CD4-positive, alpha-beta T cell (primary cell): ENCODE measurements at regions not wholly inside any gene's neighbourhood (a gene's known extent, or its start where the extent isn't known, plus 50 kb on each side); places are given as distances from the start of the nearest gene placed in this dataset.

ENCODE experiments used
- ATAC-seq: fragments of 200-7000 bp; cut with Tn5 transposase; one replicate; pipeline ENCODE4 v1.10.0; 2022; ENCODE audit warnings: mild to moderate bottlenecking; ENCODE audit not compliant: poor library complexity
- CTCF ChIA-PET: fragments of 350-600 bp; sonication (Branson Sonifier 250); formaldehyde crosslinking; loops from one replicate; lab custom pipeline; 2021; ENCODE audit warnings: antibody characterized with exemption, inconsistent platforms; lab: Charles Lee
- POLR2A ChIA-PET: fragments of 350-600 bp; sonication (Branson Sonifier 250); formaldehyde crosslinking; loops from one replicate; lab custom pipeline; 2021; ENCODE audit warnings: antibody characterized with exemption, inconsistent platforms; lab: Charles Lee
- DNase-seq, 14 experiments: peaks; one replicate each; pipeline ENCODE4 v3.0.0-alpha.2; 2013 to 2020; ENCODE audit warnings: mixed read lengths in 2 of 14
- H3K27ac ChIP-seq, 2 donors: one replicate each; pipeline versions ENCODE4 v1.5.1 to v1.7.0; 2013; ENCODE audit warnings: low read length in 2 of 2, low read depth in 1 of 2, mild to moderate bottlenecking in 1 of 2
- H3K27me3 ChIP-seq, 2 experiments: 1 replicate in 1 of 2; 2 replicates in 1 of 2; pipeline versions ENCODE4 v1.6.1 to v1.7.0; 2013; ENCODE audit warnings: low read length in 2 of 2, control low read depth in 1 of 2, mild to moderate bottlenecking in 1 of 2, moderate library complexity in 1 of 2; ENCODE audit not compliant: insufficient read depth in 2 of 2, control insufficient read depth in 1 of 2
- H3K36me3 ChIP-seq: one replicate; pipeline ENCODE4 v1.6.1; 2013; ENCODE audit warnings: low read length, control low read depth; ENCODE audit not compliant: insufficient read depth
- H3K4me1 ChIP-seq: one replicate; pipeline ENCODE4 v1.6.1; 2013; ENCODE audit warnings: low read length, control low read depth; ENCODE audit not compliant: insufficient read depth
- H3K4me3 ChIP-seq: one replicate; pipeline ENCODE4 v1.5.1; 2013; ENCODE audit warnings: mild to moderate bottlenecking, low read length, moderate library complexity
- H3K9me3 ChIP-seq, 2 experiments: 1 replicate in 1 of 2; 2 replicates in 1 of 2; pipeline versions ENCODE4 v1.6.1 to v1.7.0; 2013; ENCODE audit warnings: low read length in 2 of 2, mild to moderate bottlenecking in 2 of 2, control low read depth in 1 of 2, moderate library complexity in 1 of 2; ENCODE audit not compliant: control insufficient read depth in 1 of 2, insufficient read depth in 1 of 2
- H3K27ac Mint-ChIP-seq: one replicate; pipeline ENCODE4 v1.8.0; 2020; ENCODE audit warnings: mixed read lengths
- H3K27me3 Mint-ChIP-seq: one replicate; pipeline ENCODE4 v1.8.0; 2021; ENCODE audit warnings: mixed read lengths
- H3K36me3 Mint-ChIP-seq: one replicate; pipeline ENCODE4 v1.8.0; 2021; ENCODE audit warnings: low read depth, mixed read lengths
- H3K4me1 Mint-ChIP-seq: one replicate; pipeline ENCODE4 v1.8.0; 2021; ENCODE audit warnings: low read depth, mixed read lengths
- H3K4me3 Mint-ChIP-seq: one replicate; pipeline ENCODE4 v1.8.0; 2020; ENCODE audit warnings: mild to moderate bottlenecking, mixed read lengths
- H3K9me3 Mint-ChIP-seq: one replicate; pipeline ENCODE4 v1.8.0; 2020; ENCODE audit warnings: mixed read lengths
- intact Hi-C, 2 experiments: fragments of 100-400 bp; cut with DNase I in 1 of 2; cut with micrococcal nuclease in 1 of 2; formaldehyde crosslinking; loops; one replicate each; pipeline versions ENCODE4 v1.15.1 to v1.9.0; 2023 to 2025; cut with DNase I, micrococcal nuclease
- TF ChIP-seq, protein P1 (sequence below): fragments of 200-600 bp; IDR thresholded peaks from one replicate; pipeline ENCODE4 v1.8.0; 2022; ENCODE audit warnings: antibody characterized with exemption, mild to moderate bottlenecking

DNA sequence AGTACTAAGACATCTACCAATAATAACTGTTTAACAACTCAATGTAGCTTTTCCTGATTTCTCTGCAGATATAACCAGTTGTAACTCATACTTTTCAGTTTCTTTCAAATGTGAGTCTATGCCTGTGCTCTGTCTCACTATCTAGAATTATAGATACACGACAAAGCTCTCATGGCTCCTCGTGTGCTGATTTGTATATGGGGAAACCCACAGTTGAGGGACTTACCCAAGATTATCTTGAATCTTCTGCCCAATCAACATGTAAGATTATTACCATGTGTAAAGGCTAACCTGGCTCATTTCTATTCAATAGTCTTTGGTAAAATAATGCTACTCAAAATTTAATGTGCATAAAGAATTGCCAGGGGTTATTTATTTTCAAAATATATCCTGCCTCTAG, 554.4 kb downstream of the FBXO15 start:
- Histone ChIP-seq H3K4me1 (no peaks in the 10 kb centered on the region), H3K36me3 (no peaks in the 10 kb centered on the region), H3K9me3 (no peaks in the 10 kb centered on the region), H3K27ac (no peak overlapping the region), H3K27me3 (no peaks in the 10 kb centered on the region), H3K4me3 (no peak overlapping the region)
- ATAC-seq (no peak), DNase-seq (no peak)
- TF ChIP-seq, protein P1, sequence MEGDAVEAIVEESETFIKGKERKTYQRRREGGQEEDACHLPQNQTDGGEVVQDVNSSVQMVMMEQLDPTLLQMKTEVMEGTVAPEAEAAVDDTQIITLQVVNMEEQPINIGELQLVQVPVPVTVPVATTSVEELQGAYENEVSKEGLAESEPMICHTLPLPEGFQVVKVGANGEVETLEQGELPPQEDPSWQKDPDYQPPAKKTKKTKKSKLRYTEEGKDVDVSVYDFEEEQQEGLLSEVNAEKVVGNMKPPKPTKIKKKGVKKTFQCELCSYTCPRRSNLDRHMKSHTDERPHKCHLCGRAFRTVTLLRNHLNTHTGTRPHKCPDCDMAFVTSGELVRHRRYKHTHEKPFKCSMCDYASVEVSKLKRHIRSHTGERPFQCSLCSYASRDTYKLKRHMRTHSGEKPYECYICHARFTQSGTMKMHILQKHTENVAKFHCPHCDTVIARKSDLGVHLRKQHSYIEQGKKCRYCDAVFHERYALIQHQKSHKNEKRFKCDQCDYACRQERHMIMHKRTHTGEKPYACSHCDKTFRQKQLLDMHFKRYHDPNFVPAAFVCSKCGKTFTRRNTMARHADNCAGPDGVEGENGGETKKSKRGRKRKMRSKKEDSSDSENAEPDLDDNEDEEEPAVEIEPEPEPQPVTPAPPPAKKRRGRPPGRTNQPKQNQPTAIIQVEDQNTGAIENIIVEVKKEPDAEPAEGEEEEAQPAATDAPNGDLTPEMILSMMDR, result no peak
- Mint-ChIP-seq H3K4me1 (no peaks in the 10 kb centered on the region), H3K27me3 (no peaks in the 10 kb centered on the region), H3K27ac (no peak overlapping the region), H3K4me3 (no peak overlapping the region), H3K36me3 (no peaks in the 10 kb centered on the region), H3K9me3 (peaks cover 5% of the 10 kb centered on the region)
- intact Hi-C loops, result no loop called here
- CTCF ChIA-PET, result no interaction called here
- POLR2A ChIA-PET, result no interaction called here

DNA sequence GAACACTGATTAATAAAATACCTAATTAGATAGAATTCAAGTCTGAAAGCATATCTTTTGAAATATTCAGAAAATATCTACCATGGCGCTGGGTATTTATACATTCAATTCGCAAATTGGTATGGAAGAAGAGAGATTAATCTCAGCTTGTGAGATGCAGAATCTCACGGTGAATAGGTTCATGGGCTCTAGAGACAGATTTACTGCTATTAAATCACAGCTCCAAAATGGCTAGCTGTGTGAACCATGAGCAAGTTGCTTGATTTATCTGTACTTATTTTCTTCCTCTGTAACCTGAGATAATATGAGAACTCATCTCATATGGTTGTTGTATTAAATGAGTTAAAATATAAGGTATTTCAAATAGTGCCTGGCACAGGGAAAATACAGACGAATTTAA, 556.7 kb downstream of the FBXO15 start:
- Histone ChIP-seq H3K4me3 (no peak overlapping the region), H3K4me1 (no peaks in the 10 kb centered on the region), H3K27ac (no peak overlapping the region), H3K27me3 (no peaks in the 10 kb centered on the region), H3K36me3 (no peaks in the 10 kb centered on the region), H3K9me3 (no peaks in the 10 kb centered on the region)
- no peak for DNase-seq
- Mint-ChIP-seq H3K27me3 (no peaks in the 10 kb centered on the region), H3K36me3 (no peaks in the 10 kb centered on the region), H3K4me3 (no peak overlapping the region), H3K4me1 (no peaks in the 10 kb centered on the region), H3K9me3 (no peaks in the 10 kb centered on the region), H3K27ac (no peak overlapping the region)
- TF ChIP-seq, protein P1, result no peak
- ATAC-seq, result no peak
- ChIA-PET POLR2A (no interaction called here), CTCF (no interaction called here)
- intact Hi-C loops, result no loop called here

DNA sequence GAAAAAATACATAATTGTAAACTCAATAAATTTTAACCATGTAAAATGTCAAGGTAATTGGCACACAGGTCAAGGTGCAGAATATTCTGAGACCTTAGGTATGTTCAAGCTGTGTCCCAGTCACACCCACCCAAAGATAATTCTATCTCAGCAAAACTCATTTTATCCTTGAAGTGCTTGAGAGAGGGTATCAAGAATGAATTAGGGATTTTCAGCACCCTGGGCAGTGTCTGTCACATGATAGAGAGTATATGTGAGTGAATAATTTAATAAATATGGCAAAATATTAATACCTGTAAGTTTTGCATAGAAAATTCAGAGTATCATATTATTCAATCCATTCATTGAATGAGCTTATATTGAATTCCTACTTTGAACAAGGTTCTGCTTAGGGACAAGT, 567.9 kb downstream of the FBXO15 start:
- Mint-ChIP-seq H3K27me3 (no peaks in the 10 kb centered on the region), H3K4me3 (no peak overlapping the region), H3K27ac (no peak overlapping the region), H3K36me3 (no peaks in the 10 kb centered on the region), H3K4me1 (no peaks in the 10 kb centered on the region), H3K9me3 (no peaks in the 10 kb centered on the region)
- no peaks in the 10 kb centered on the region for H3K4me1 ChIP-seq
- no peak for DNase-seq
- ChIA-PET CTCF (no interaction called here), POLR2A (no interaction called here)
- H3K27me3 ChIP-seq, result no peaks in the 10 kb centered on the region
- TF ChIP-seq, protein P1, result no peak
- intact Hi-C loops, result no loop called here
- H3K27ac ChIP-seq, result no peak overlapping the region
- no peak for ATAC-seq
- H3K4me3 ChIP-seq, result no peak overlapping the region
- H3K36me3 ChIP-seq, result no peaks in the 10 kb centered on the region
- no peaks in the 10 kb centered on the region for H3K9me3 ChIP-seq
